ENCODE measurements at regions not wholly inside any gene's neighbourhood (a gene's known extent, or its start where the extent isn't known, plus 50 kb on each side); places are given as distances from the start of the nearest gene placed in this dataset.

GRCh38 chr13:86462011-86462410, 662.8 kb upstream of the SLITRK6 start:
- Histone ChIP-seq H3K79me2 (ENCODE audit: control insufficient read depth, insufficient read depth, low read length) (no peaks in the 10 kb centered on the region), H3K36me3 (ENCODE audit: control insufficient read depth in 2 of 2, extremely low read depth in 1 of 2, insufficient read depth in 2 of 2, low read length in 2 of 2) (no peaks in the 10 kb centered on the region), H3K4me1 (ENCODE audit: control insufficient read depth, extremely low read depth, insufficient read depth, low read length) (no peaks in the 10 kb centered on the region), H3K4me3 (replicated peaks in 1 of 3; ENCODE audit: insufficient read depth in 1 of 3, low read depth in 1 of 3, low read length in 3 of 3) (no peak overlapping the region), H3K9me1 (replicated peaks; ENCODE audit: control insufficient read depth, extremely low read depth, insufficient read depth, low read length) (no peaks in the 10 kb centered on the region), H3K9ac (replicated peaks; ENCODE audit: extremely low read depth, insufficient read depth, low read length) (no peak overlapping the region), H3K27me3 (ENCODE audit: control insufficient read depth in 2 of 2, insufficient read depth in 2 of 2, low read length in 2 of 2) (no peaks in the 10 kb centered on the region), H4K20me1 (replicated peaks; ENCODE audit: control insufficient read depth, extremely low read depth, insufficient read depth, low read length) (no peaks in the 10 kb centered on the region), H3K9me3 (replicated peaks; ENCODE audit: control insufficient read depth, insufficient read depth, low read length) (peaks cover 1% of the 10 kb centered on the region), H2AFZ (ENCODE audit: low read depth, low read length) (no peak overlapping the region), H3K4me2 (ENCODE audit: insufficient read depth, low read length) (no peak overlapping the region), H3K27ac (ENCODE audit: insufficient read depth, low read depth, low read length) (no peak overlapping the region)
- DNase-seq (ENCODE audit: low read depth, low spot score) (no peak), FAIRE-seq (no peak)
- no peak for TF ChIP-seq POLR2AphosphoS5 (IDR thresholded peaks at IDR 0.05; ENCODE audit: insufficient read depth, low read depth, low read length)
- TF ChIP-seq CTCF (IDR thresholded peaks at IDR 0.05; ENCODE audit: extremely low read depth in 1 of 2, insufficient read depth in 1 of 2, low read depth in 1 of 2, low read length in 2 of 2): no peak
- no peak for TF ChIP-seq JUN (IDR thresholded peaks at IDR 0.05; ENCODE audit: borderline replicate concordance, insufficient read depth, insufficient read length, low read depth)
- TF ChIP-seq MAX (IDR thresholded peaks at IDR 0.05; ENCODE audit: insufficient read depth, insufficient read length): no peak
- TF ChIP-seq EZH2 (IDR thresholded peaks at IDR 0.05; ENCODE audit: borderline replicate concordance, low read depth, low read length, severe bottlenecking): no peak
- TF ChIP-seq FOS (IDR thresholded peaks at IDR 0.05; ENCODE audit: borderline replicate concordance, insufficient read depth, low read length): no peak
- no peak for TF ChIP-seq POLR2A (IDR thresholded peaks at IDR 0.05; ENCODE audit: low read depth, low read length)
- no peak for TF ChIP-seq GATA2 (IDR thresholded peaks at IDR 0.05; ENCODE audit: insufficient read depth, insufficient read length, low read depth, low read length)
- no peak for TF ChIP-seq MYC (IDR thresholded peaks at IDR 0.05; ENCODE audit: low read depth, low read length)
- dilution Hi-C loops (cut with MboI; ENCODE audit: extremely low pct_ligation_motif_present, low sequenced_read_pairs): no loop called here
- BruUV-seq (replicated peaks): no TSS peak
- ChIA-PET POLR2A (no interaction called here), CTCF (no interaction called here)
- intact Hi-C loops (cut with micrococcal nuclease): no loop called here
